Cardiac fibroblast (primary cell): ENCODE measurements at regions not wholly inside any gene's neighbourhood (a gene's known extent, or its start where the extent isn't known, plus 50 kb on each side); places are given as distances from the start of the nearest gene placed in this dataset.
A peak's percentile ranks its signal among the peaks of the same experiment; 100 is the strongest.

ENCODE experiments used
- DNase-seq, 2 donors: peaks; one replicate each; pipeline versions ENCODE4 v3.0.0 to v3.0.0-alpha.2; 2010; ENCODE audit warnings: low read depth in 2 of 2
- H3K4me3 ChIP-seq, 2 donors: replicated peaks in 1 of 2; 1 replicate in 1 of 2; 2 replicates in 1 of 2; pipeline ENCODE4 v1.5.1; 2011; ENCODE audit warnings: low read depth in 2 of 2, low read length in 2 of 2, mild to moderate bottlenecking in 2 of 2, moderate library complexity in 1 of 2
- CTCF ChIP-seq: IDR thresholded peaks from one replicate; pipeline ENCODE4 v1.5.1; 2011; ENCODE audit warnings: low read depth, mild to moderate bottlenecking, low read length, inconsistent platforms

GRCh38 chr10:107616031-107616430, 451.5 kb upstream of the SORCS1 start:
- H3K4me3 ChIP-seq, result no peak overlapping the region
- TF ChIP-seq CTCF, result no peak
- DNase-seq, result peak in 1 of 2 donors; percentile 12

GRCh38 chr10:107614939-107615685, 450.6 kb upstream of the SORCS1 start:
- no peak overlapping the region for H3K4me3 ChIP-seq
- DNase-seq, result peak in 1 of 2 donors; percentile 29
- no peak for TF ChIP-seq CTCF

GRCh38 chr10:107611115-107611514, 446.6 kb upstream of the SORCS1 start:
- TF ChIP-seq CTCF, result no peak
- no peak overlapping the region for H3K4me3 ChIP-seq
- peak in 1 of 2 donors; percentile 14 for DNase-seq

GRCh38 chr10:107589081-107589480, 424.6 kb upstream of the SORCS1 start:
- no peak for TF ChIP-seq CTCF
- DNase-seq, result no peak

GRCh38 chr10:107585630-107586029, 421.1 kb upstream of the SORCS1 start:
- H3K4me3 ChIP-seq, result no peak overlapping the region
- no peak for TF ChIP-seq CTCF
- no peak for DNase-seq

More at GRCh38 chr10:107589081-107589480, 424.6 kb upstream of the SORCS1 start:
- no peak overlapping the region for H3K4me3 ChIP-seq

GRCh38 chr10:107583974-107584373, 419.5 kb upstream of the SORCS1 start:
- H3K4me3 ChIP-seq, result no peak overlapping the region
- DNase-seq, result peak in 1 of 2 donors; percentile 5
- TF ChIP-seq CTCF, result no peak

- peak in 1 of 2 donors; percentile 9 for DNase-seq
- H3K4me3 ChIP-seq, result no peak overlapping the region
- no peak for TF ChIP-seq CTCF
Observed at GRCh38 chr10:107579970-107580369, 415.5 kb upstream of the SORCS1 start.
